ENCODE measurements at regions not wholly inside any gene's neighbourhood (a gene's known extent, or its start where the extent isn't known, plus 50 kb on each side); places are given as distances from the start of the nearest gene placed in this dataset.

DNA sequence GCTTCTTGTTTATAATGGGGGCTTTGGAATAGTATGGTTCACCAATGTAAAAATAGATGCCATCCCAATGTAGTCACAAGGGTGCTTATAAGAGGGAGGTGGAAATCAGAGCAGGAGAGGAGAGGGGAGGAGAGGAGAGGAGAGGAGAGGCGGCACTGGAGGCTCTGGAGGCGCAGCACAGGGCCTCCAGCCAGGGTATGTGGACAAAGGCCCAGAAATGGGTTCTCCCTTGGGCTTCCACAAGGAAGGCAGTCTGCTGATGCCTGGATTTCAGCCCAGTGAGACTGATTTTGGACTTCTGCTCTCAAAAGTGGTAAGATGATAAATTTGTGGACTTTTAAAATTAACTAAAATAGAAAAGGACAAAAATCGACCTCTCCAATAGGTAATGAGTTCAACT, 116.8 kb downstream of the RNASET2 start:
- TF ChIP-seq, protein P1, sequence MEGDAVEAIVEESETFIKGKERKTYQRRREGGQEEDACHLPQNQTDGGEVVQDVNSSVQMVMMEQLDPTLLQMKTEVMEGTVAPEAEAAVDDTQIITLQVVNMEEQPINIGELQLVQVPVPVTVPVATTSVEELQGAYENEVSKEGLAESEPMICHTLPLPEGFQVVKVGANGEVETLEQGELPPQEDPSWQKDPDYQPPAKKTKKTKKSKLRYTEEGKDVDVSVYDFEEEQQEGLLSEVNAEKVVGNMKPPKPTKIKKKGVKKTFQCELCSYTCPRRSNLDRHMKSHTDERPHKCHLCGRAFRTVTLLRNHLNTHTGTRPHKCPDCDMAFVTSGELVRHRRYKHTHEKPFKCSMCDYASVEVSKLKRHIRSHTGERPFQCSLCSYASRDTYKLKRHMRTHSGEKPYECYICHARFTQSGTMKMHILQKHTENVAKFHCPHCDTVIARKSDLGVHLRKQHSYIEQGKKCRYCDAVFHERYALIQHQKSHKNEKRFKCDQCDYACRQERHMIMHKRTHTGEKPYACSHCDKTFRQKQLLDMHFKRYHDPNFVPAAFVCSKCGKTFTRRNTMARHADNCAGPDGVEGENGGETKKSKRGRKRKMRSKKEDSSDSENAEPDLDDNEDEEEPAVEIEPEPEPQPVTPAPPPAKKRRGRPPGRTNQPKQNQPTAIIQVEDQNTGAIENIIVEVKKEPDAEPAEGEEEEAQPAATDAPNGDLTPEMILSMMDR (IDR thresholded peaks at IDR 0.05), result no peak
- TF ChIP-seq POLR2A (IDR thresholded peaks at IDR 0.05), result no peak
